ENCODE measurements at regions not wholly inside any gene's neighbourhood (a gene's known extent, or its start where the extent isn't known, plus 50 kb on each side); places are given as distances from the start of the nearest gene placed in this dataset.

- Histone ChIP-seq H3K4me3 (replicated peaks in 1 of 3; ENCODE audit: insufficient read depth in 1 of 3, low read depth in 1 of 3, low read length in 3 of 3) (no peak overlapping the region), H3K27me3 (ENCODE audit: control insufficient read depth in 2 of 2, insufficient read depth in 2 of 2, low read length in 2 of 2) (no peaks in the 10 kb centered on the region), H4K20me1 (replicated peaks; ENCODE audit: control insufficient read depth, extremely low read depth, insufficient read depth, low read length) (no peaks in the 10 kb centered on the region), H3K79me2 (ENCODE audit: control insufficient read depth, insufficient read depth, low read length) (no peaks in the 10 kb centered on the region), H3K4me1 (ENCODE audit: control insufficient read depth, extremely low read depth, insufficient read depth, low read length) (no peaks in the 10 kb centered on the region), H3K4me2 (ENCODE audit: insufficient read depth, low read length) (no peak overlapping the region), H2AFZ (ENCODE audit: low read depth, low read length) (no peak overlapping the region), H3K9me1 (replicated peaks; ENCODE audit: control insufficient read depth, extremely low read depth, insufficient read depth, low read length) (no peaks in the 10 kb centered on the region), H3K9me3 (replicated peaks; ENCODE audit: control insufficient read depth, insufficient read depth, low read length) (no peaks in the 10 kb centered on the region), H3K27ac (ENCODE audit: insufficient read depth, low read depth, low read length) (no peak overlapping the region), H3K36me3 (ENCODE audit: control insufficient read depth in 2 of 2, extremely low read depth in 1 of 2, insufficient read depth in 2 of 2, low read length in 2 of 2) (no peaks in the 10 kb centered on the region), H3K9ac (replicated peaks; ENCODE audit: extremely low read depth, insufficient read depth, low read length) (no peak overlapping the region)
- TF ChIP-seq EZH2 (IDR thresholded peaks at IDR 0.05; ENCODE audit: borderline replicate concordance, low read depth, low read length, severe bottlenecking) (no peak), MYC (IDR thresholded peaks at IDR 0.05; ENCODE audit: low read depth, low read length) (no peak), CTCF (IDR thresholded peaks at IDR 0.05; ENCODE audit: extremely low read depth in 1 of 2, insufficient read depth in 1 of 2, low read depth in 1 of 2, low read length in 2 of 2) (no peak), JUN (IDR thresholded peaks at IDR 0.05; ENCODE audit: borderline replicate concordance, insufficient read depth, insufficient read length, low read depth) (no peak), FOS (IDR thresholded peaks at IDR 0.05; ENCODE audit: borderline replicate concordance, insufficient read depth, low read length) (no peak), MAX (IDR thresholded peaks at IDR 0.05; ENCODE audit: insufficient read depth, insufficient read length) (no peak), POLR2A (IDR thresholded peaks at IDR 0.05; ENCODE audit: low read depth, low read length) (no peak), GATA2 (IDR thresholded peaks at IDR 0.05; ENCODE audit: insufficient read depth, insufficient read length, low read depth, low read length) (no peak), POLR2AphosphoS5 (IDR thresholded peaks at IDR 0.05; ENCODE audit: insufficient read depth, low read depth, low read length) (no peak)
- no peak for FAIRE-seq
- no peak for DNase-seq (ENCODE audit: low read depth, low spot score)
- no TSS peak for BruUV-seq (replicated peaks)
- dilution Hi-C loops (cut with MboI; ENCODE audit: extremely low pct_ligation_motif_present, low sequenced_read_pairs) = no loop called here
- ChIA-PET CTCF (no interaction called here), POLR2A (no interaction called here)
- intact Hi-C loops (cut with micrococcal nuclease) = no loop called here
These were observed 951.7 kb upstream of the LCORL start for GRCh38 chr4:18973296-18973695.

Data from endothelial cell of umbilical vein (primary cell).